HEK293T (cell line): ENCODE measurements at regions not wholly inside any gene's neighbourhood (a gene's known extent, or its start where the extent isn't known, plus 50 kb on each side); places are given as distances from the start of the nearest gene placed in this dataset.

ENCODE experiments used
- BHLHE40 ChIP-seq: fragments of 450-650 bp; IDR thresholded peaks from 2 replicates; pipeline ENCODE4 v1.6.1; 2016; ENCODE audit warnings: mild to moderate bottlenecking, moderate library complexity, borderline replicate concordance
- FOXM1 ChIP-seq: fragments of 450-650 bp; IDR thresholded peaks from 2 replicates; pipeline ENCODE4 v1.6.1; 2017; ENCODE audit warnings: mild to moderate bottlenecking, borderline replicate concordance
- NFRKB ChIP-seq: fragments of 450-650 bp; IDR thresholded peaks from 2 replicates; pipeline ENCODE4 v1.6.1; 2016; ENCODE audit warnings: mild to moderate bottlenecking, moderate library complexity

DNA sequence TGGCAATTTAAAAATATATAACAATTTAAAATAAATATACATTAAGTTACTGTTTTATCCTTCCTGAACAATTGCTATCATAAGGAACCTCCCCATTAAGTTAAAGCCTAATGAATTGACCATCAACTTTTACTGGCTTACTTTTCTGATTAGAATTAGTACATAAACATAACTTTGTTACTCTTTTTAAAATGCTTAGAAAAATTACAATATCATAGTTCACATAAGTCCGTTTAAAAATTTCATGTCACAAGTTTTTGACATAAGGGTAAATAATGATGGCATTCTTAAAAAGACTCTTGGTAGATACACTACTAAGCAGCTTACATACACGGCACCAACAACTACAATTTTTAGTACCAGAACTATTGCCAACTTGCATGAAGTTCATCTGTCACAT is 1308.6 kb downstream of the FSCB start:
- TF ChIP-seq FOXM1 (no peak), BHLHE40 (no peak), NFRKB (no peak)
